GM23338 (cell line): ENCODE measurements at regions not wholly inside any gene's neighbourhood (a gene's known extent, or its start where the extent isn't known, plus 50 kb on each side); places are given as distances from the start of the nearest gene placed in this dataset.

Experiments used
- CREB1 ChIP-seq: fragments of 250-450 bp; sonication (Bioruptor Pico); IDR thresholded peaks from 2 replicates; pipeline ENCODE4 v1.5.0; 2020; ENCODE audit warnings: low read depth, mild to moderate bottlenecking, moderate library complexity
- EZH2 ChIP-seq: fragments of 200-600 bp; sonication (generic); IDR thresholded peaks from one replicate; pipeline ENCODE4 v1.8.0; 2017; ENCODE audit warnings: antibody characterized with exemption, mild to moderate bottlenecking, low read depth; ENCODE audit not compliant: unreplicated experiment
- EZH2phosphoT487 ChIP-seq: fragments of 200-600 bp; sonication (generic); IDR thresholded peaks from one replicate; pipeline ENCODE4 v1.8.1; 2018; ENCODE audit warnings: antibody characterized with exemption; ENCODE audit not compliant: unreplicated experiment
- JUNB ChIP-seq: IDR thresholded peaks from one replicate; pipeline ENCODE4 v1.6.1; 2016; ENCODE audit warnings: antibody characterized with exemption; ENCODE audit not compliant: unreplicated experiment
- NANOG ChIP-seq: IDR thresholded peaks from 2 replicates; pipeline ENCODE4 v1.6.1; 2016; ENCODE audit warnings: antibody characterized with exemption, borderline replicate concordance
- POLR2AphosphoS5 ChIP-seq: IDR thresholded peaks from 2 replicates; pipeline ENCODE4 v1.6.1; 2016; ENCODE audit warnings: antibody characterized with exemption, low read depth
- ZNF114 ChIP-seq: fragments of 250-450 bp; sonication (Bioruptor Pico); IDR thresholded peaks from 2 replicates; pipeline ENCODE4 v1.5.0; 2020; ENCODE audit warnings: mild to moderate bottlenecking, moderate library complexity
- TF ChIP-seq, protein P1 (sequence below), 2 experiments: fragments of 200-600 bp in 1 of 2; sonication (generic) in 1 of 2; conservative IDR thresholded peaks; 2 replicates each; pipeline versions ENCODE4 v1.5.1 to v1.6.1; 2016 to 2017; ENCODE audit warnings: antibody characterized with exemption in 2 of 2, low read depth in 2 of 2, mild to moderate bottlenecking in 2 of 2, moderate library complexity in 1 of 2
- TF ChIP-seq, protein P2 (sequence below): IDR thresholded peaks from one replicate; pipeline ENCODE4 v1.6.1; 2018; ENCODE audit warnings: antibody characterized with exemption; ENCODE audit not compliant: unreplicated experiment
- TF ChIP-seq, protein P3 (sequence below): fragments of 250-450 bp; sonication (Bioruptor Pico); IDR thresholded peaks from 2 replicates; pipeline ENCODE4 v1.5.0; 2020; ENCODE audit warnings: mild to moderate bottlenecking, moderate library complexity
- TF ChIP-seq, protein P4 (sequence below): IDR thresholded peaks from 2 replicates; pipeline ENCODE4 v1.6.1; 2016; ENCODE audit warnings: antibody characterized with exemption

DNA sequence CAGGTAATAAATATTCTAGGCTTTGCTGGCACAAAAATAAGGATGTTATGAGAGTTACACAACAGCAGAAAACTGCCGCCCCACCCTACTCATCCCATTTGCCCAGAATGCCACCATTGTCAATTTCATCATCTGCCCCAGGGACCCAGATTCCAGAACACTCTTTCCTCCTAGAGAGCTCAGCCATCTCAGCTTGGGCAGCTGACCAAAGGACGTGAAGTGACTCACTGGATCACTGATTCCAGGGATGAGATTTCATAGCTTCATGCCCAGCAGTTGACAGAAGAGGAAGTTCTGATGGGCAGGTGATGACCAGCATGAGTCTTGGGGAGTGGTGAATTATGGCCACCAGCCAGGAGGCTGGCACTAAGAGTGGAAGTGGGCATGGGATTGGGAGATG is 450.3 kb downstream of the RMST start:
- TF ChIP-seq, protein P1, sequence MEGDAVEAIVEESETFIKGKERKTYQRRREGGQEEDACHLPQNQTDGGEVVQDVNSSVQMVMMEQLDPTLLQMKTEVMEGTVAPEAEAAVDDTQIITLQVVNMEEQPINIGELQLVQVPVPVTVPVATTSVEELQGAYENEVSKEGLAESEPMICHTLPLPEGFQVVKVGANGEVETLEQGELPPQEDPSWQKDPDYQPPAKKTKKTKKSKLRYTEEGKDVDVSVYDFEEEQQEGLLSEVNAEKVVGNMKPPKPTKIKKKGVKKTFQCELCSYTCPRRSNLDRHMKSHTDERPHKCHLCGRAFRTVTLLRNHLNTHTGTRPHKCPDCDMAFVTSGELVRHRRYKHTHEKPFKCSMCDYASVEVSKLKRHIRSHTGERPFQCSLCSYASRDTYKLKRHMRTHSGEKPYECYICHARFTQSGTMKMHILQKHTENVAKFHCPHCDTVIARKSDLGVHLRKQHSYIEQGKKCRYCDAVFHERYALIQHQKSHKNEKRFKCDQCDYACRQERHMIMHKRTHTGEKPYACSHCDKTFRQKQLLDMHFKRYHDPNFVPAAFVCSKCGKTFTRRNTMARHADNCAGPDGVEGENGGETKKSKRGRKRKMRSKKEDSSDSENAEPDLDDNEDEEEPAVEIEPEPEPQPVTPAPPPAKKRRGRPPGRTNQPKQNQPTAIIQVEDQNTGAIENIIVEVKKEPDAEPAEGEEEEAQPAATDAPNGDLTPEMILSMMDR (conservative IDR thresholded peaks at IDR 0.05; ENCODE audit: low read depth in 2 of 2), result no peak
- TF ChIP-seq EZH2phosphoT487, result no peak
- TF ChIP-seq, protein P2, sequence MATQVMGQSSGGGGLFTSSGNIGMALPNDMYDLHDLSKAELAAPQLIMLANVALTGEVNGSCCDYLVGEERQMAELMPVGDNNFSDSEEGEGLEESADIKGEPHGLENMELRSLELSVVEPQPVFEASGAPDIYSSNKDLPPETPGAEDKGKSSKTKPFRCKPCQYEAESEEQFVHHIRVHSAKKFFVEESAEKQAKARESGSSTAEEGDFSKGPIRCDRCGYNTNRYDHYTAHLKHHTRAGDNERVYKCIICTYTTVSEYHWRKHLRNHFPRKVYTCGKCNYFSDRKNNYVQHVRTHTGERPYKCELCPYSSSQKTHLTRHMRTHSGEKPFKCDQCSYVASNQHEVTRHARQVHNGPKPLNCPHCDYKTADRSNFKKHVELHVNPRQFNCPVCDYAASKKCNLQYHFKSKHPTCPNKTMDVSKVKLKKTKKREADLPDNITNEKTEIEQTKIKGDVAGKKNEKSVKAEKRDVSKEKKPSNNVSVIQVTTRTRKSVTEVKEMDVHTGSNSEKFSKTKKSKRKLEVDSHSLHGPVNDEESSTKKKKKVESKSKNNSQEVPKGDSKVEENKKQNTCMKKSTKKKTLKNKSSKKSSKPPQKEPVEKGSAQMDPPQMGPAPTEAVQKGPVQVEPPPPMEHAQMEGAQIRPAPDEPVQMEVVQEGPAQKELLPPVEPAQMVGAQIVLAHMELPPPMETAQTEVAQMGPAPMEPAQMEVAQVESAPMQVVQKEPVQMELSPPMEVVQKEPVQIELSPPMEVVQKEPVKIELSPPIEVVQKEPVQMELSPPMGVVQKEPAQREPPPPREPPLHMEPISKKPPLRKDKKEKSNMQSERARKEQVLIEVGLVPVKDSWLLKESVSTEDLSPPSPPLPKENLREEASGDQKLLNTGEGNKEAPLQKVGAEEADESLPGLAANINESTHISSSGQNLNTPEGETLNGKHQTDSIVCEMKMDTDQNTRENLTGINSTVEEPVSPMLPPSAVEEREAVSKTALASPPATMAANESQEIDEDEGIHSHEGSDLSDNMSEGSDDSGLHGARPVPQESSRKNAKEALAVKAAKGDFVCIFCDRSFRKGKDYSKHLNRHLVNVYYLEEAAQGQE, result no peak
- TF ChIP-seq POLR2AphosphoS5, result no peak
- no peak for TF ChIP-seq CREB1 (CRISPR knock-in tag)
- no peak for TF ChIP-seq EZH2
- TF ChIP-seq, protein P3, sequence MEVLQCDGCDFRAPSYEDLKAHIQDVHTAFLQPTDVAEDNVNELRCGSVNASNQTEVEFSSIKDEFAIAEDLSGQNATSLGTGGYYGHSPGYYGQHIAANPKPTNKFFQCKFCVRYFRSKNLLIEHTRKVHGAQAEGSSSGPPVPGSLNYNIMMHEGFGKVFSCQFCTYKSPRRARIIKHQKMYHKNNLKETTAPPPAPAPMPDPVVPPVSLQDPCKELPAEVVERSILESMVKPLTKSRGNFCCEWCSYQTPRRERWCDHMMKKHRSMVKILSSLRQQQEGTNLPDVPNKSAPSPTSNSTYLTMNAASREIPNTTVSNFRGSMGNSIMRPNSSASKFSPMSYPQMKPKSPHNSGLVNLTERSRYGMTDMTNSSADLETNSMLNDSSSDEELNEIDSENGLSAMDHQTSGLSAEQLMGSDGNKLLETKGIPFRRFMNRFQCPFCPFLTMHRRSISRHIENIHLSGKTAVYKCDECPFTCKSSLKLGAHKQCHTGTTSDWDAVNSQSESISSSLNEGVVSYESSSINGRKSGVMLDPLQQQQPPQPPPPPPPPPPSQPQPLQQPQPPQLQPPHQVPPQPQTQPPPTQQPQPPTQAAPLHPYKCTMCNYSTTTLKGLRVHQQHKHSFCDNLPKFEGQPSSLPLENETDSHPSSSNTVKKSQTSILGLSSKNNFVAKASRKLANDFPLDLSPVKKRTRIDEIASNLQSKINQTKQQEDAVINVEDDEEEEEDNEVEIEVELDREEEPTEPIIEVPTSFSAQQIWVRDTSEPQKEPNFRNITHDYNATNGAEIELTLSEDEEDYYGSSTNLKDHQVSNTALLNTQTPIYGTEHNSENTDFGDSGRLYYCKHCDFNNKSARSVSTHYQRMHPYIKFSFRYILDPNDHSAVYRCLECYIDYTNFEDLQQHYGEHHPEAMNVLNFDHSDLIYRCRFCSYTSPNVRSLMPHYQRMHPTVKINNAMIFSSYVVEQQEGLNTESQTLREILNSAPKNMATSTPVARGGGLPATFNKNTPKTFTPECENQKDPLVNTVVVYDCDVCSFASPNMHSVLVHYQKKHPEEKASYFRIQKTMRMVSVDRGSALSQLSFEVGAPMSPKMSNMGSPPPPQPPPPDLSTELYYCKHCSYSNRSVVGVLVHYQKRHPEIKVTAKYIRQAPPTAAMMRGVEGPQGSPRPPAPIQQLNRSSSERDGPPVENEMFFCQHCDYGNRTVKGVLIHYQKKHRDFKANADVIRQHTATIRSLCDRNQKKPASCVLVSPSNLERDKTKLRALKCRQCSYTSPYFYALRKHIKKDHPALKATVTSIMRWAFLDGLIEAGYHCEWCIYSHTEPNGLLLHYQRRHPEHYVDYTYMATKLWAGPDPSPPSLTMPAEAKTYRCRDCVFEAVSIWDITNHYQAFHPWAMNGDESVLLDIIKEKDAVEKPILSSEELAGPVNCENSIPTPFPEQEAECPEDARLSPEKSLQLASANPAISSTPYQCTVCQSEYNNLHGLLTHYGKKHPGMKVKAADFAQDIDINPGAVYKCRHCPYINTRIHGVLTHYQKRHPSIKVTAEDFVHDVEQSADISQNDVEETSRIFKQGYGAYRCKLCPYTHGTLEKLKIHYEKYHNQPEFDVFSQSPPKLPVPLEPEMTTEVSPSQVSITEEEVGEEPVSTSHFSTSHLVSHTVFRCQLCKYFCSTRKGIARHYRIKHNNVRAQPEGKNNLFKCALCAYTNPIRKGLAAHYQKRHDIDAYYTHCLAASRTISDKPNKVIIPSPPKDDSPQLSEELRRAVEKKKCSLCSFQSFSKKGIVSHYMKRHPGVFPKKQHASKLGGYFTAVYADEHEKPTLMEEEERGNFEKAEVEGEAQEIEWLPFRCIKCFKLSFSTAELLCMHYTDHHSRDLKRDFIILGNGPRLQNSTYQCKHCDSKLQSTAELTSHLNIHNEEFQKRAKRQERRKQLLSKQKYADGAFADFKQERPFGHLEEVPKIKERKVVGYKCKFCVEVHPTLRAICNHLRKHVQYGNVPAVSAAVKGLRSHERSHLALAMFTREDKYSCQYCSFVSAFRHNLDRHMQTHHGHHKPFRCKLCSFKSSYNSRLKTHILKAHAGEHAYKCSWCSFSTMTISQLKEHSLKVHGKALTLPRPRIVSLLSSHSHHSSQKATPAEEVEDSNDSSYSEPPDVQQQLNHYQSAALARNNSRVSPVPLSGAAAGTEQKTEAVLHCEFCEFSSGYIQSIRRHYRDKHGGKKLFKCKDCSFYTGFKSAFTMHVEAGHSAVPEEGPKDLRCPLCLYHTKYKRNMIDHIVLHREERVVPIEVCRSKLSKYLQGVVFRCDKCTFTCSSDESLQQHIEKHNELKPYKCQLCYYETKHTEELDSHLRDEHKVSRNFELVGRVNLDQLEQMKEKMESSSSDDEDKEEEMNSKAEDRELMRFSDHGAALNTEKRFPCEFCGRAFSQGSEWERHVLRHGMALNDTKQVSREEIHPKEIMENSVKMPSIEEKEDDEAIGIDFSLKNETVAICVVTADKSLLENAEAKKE (CRISPR knock-in tag), result no peak
- no peak for TF ChIP-seq JUNB
- no peak for TF ChIP-seq ZNF114 (CRISPR knock-in tag)
- no peak for TF ChIP-seq NANOG
- TF ChIP-seq, protein P4, sequence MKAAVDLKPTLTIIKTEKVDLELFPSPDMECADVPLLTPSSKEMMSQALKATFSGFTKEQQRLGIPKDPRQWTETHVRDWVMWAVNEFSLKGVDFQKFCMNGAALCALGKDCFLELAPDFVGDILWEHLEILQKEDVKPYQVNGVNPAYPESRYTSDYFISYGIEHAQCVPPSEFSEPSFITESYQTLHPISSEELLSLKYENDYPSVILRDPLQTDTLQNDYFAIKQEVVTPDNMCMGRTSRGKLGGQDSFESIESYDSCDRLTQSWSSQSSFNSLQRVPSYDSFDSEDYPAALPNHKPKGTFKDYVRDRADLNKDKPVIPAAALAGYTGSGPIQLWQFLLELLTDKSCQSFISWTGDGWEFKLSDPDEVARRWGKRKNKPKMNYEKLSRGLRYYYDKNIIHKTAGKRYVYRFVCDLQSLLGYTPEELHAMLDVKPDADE, result no peak
